Osteocyte (in vitro differentiated cells): ENCODE measurements at regions not wholly inside any gene's neighbourhood (a gene's known extent, or its start where the extent isn't known, plus 50 kb on each side); places are given as distances from the start of the nearest gene placed in this dataset.

ENCODE experiments used
- DNase-seq: peaks from one replicate; pipeline ENCODE4 v3.0.0; 2021; ENCODE audit warnings: mixed read lengths; ENCODE audit not compliant: unreplicated experiment; ENCODE audit errors: extremely low spot score
- H3K27ac Mint-ChIP-seq: one replicate; pipeline ENCODE4 v1.8.0; 2021; ENCODE audit warnings: mild to moderate bottlenecking, mixed read lengths; ENCODE audit not compliant: unreplicated experiment
- H3K27me3 Mint-ChIP-seq: one replicate; pipeline ENCODE4 v1.8.0; 2021; ENCODE audit warnings: mixed read lengths; ENCODE audit not compliant: unreplicated experiment
- H3K36me3 Mint-ChIP-seq: one replicate; pipeline ENCODE4 v1.8.0; 2021; ENCODE audit warnings: mixed read lengths; ENCODE audit not compliant: unreplicated experiment
- H3K4me1 Mint-ChIP-seq: one replicate; pipeline ENCODE4 v1.8.0; 2021; ENCODE audit warnings: mixed read lengths; ENCODE audit not compliant: unreplicated experiment
- H3K4me3 Mint-ChIP-seq: one replicate; pipeline ENCODE4 v1.8.0; 2021; ENCODE audit warnings: mild to moderate bottlenecking, moderate library complexity, mixed read lengths; ENCODE audit not compliant: unreplicated experiment
- H3K9me3 Mint-ChIP-seq: one replicate; pipeline ENCODE4 v1.8.0; 2021; ENCODE audit warnings: mixed read lengths; ENCODE audit not compliant: unreplicated experiment
- CTCF ChIP-seq: fragments of 200-600 bp; sonication (generic); IDR thresholded peaks from 2 replicates; pipeline ENCODE4 v1.5.0; 2021; ENCODE audit warnings: antibody characterized with exemption, mild to moderate bottlenecking, moderate library complexity

- no peak for DNase-seq
- TF ChIP-seq CTCF, result no peak
- H3K4me1 Mint-ChIP-seq, result peaks cover 7% of the 10 kb centered on the region
- H3K27me3 Mint-ChIP-seq, result peaks cover 25% of the 10 kb centered on the region
- no peak overlapping the region for H3K4me3 Mint-ChIP-seq
- no peak overlapping the region for H3K27ac Mint-ChIP-seq
- H3K36me3 Mint-ChIP-seq, result no peaks in the 10 kb centered on the region
- H3K9me3 Mint-ChIP-seq, result no peaks in the 10 kb centered on the region
Measured at GRCh38 chr12:63206909-63207308, 55.9 kb upstream of the AVPR1A start.

GRCh38 chr12:63206494-63206893 is 55.5 kb upstream of the AVPR1A start:
- peaks cover 25% of the 10 kb centered on the region for H3K27me3 Mint-ChIP-seq
- no peaks in the 10 kb centered on the region for H3K36me3 Mint-ChIP-seq
- no peak overlapping the region for H3K27ac Mint-ChIP-seq
- H3K4me1 Mint-ChIP-seq, result peaks cover 7% of the 10 kb centered on the region
- H3K4me3 Mint-ChIP-seq, result no peak overlapping the region
- no peaks in the 10 kb centered on the region for H3K9me3 Mint-ChIP-seq
- no peak for DNase-seq
- TF ChIP-seq CTCF, result no peak
